Stimulated activated CD8-positive, alpha-beta memory T cell treated with anti-CD3 and anti-CD28 coated beads, Interleukin-12 subunit alpha, Interleukin-12 subunit beta, amount 100 ng/mL, for 4 hours (primary cell): ENCODE measurements at regions not wholly inside any gene's neighbourhood (a gene's known extent, or its start where the extent isn't known, plus 50 kb on each side); places are given as distances from the start of the nearest gene placed in this dataset.
"Not testable (repeated sequence)": the region's sequence is repeated elsewhere in the genome, so short reads cannot be mapped to it uniquely, and the experiment has no call there.

Experiments used
- DNase-seq: peaks from one replicate; pipeline ENCODE4 v3.0.0-alpha.2; 2020; ENCODE audit warnings: low read depth

- no peak for DNase-seq
Observed at GRCh38 chr21:15311510-15311909, 246.7 kb upstream of the NRIP1 start.

- not testable (repeated sequence) for DNase-seq
Observed at GRCh38 chr21:15317034-15317433, 252.2 kb upstream of the NRIP1 start.

- DNase-seq, result no peak
Observed at GRCh38 chr21:15319727-15320126, 254.9 kb upstream of the NRIP1 start.

GRCh38 chr21:15324542-15324941 lies 259.7 kb upstream of the NRIP1 start:
- no peak for DNase-seq

GRCh38 chr21:15326032-15326867 lies 261.4 kb upstream of the NRIP1 start:
- DNase-seq, result no peak

- DNase-seq, result no peak
Observed at GRCh38 chr21:15327637-15328265, 263.0 kb upstream of the NRIP1 start.

GRCh38 chr21:15329191-15329590 lies 264.4 kb upstream of the NRIP1 start:
- DNase-seq, result no peak

GRCh38 chr21:15330872-15331271 lies 266.1 kb upstream of the NRIP1 start:
- no peak for DNase-seq

- DNase-seq, result no peak
Observed at GRCh38 chr21:15332572-15332971, 267.8 kb upstream of the NRIP1 start.

GRCh38 chr21:15333136-15333710 lies 268.4 kb upstream of the NRIP1 start:
- DNase-seq, result no peak

GRCh38 chr21:15333951-15334350 lies 269.2 kb upstream of the NRIP1 start:
- DNase-seq, result no peak

- DNase-seq, result no peak
Observed at GRCh38 chr21:15343066-15343465, 278.3 kb upstream of the NRIP1 start.

- DNase-seq, result no peak
Observed at GRCh38 chr21:15352009-15352408, 287.2 kb upstream of the NRIP1 start.

GRCh38 chr21:15353546-15353945 lies 288.7 kb upstream of the NRIP1 start:
- DNase-seq, result no peak

- DNase-seq, result no peak
Observed at GRCh38 chr21:15354516-15354915, 289.7 kb upstream of the NRIP1 start.

GRCh38 chr21:15355066-15355465 lies 290.3 kb upstream of the NRIP1 start:
- DNase-seq, result no peak

GRCh38 chr21:15359251-15359650 lies 294.5 kb upstream of the NRIP1 start:
- no peak for DNase-seq

GRCh38 chr21:15362458-15362857 lies 297.7 kb upstream of the NRIP1 start:
- no peak for DNase-seq

GRCh38 chr21:15363921-15364320 lies 299.1 kb upstream of the NRIP1 start:
- DNase-seq, result no peak

- no peak for DNase-seq
Observed at GRCh38 chr21:15365751-15366392, 301.1 kb upstream of the NRIP1 start.

GRCh38 chr21:15366555-15366954 lies 301.8 kb upstream of the NRIP1 start:
- no peak for DNase-seq

GRCh38 chr21:15367061-15367626 lies 302.3 kb upstream of the NRIP1 start:
- no peak for DNase-seq
